ENCODE measurements at regions not wholly inside any gene's neighbourhood (a gene's known extent, or its start where the extent isn't known, plus 50 kb on each side); places are given as distances from the start of the nearest gene placed in this dataset.
"Not testable (repeated sequence)": the region's sequence is repeated elsewhere in the genome, so short reads cannot be mapped to it uniquely, and the experiment has no call there.

- 93% methylated on average over 4 of the region's 4 CpGs for WGBS
- Histone ChIP-seq H3K4me1 (ENCODE audit: control insufficient read depth in 2 of 2, insufficient read depth in 2 of 2, low read length in 2 of 2) (no peaks in the 10 kb centered on the region), H3K27ac (ENCODE audit: low read depth in 1 of 2, low read length in 1 of 2) (no peak overlapping the region), H3K27me3 (ENCODE audit: control insufficient read depth in 2 of 2, insufficient read depth in 1 of 2, low read length in 1 of 2) (no peaks in the 10 kb centered on the region), H3K36me3 (ENCODE audit: control insufficient read depth in 2 of 2, insufficient read depth in 2 of 2, low read length in 1 of 2) (no peaks in the 10 kb centered on the region), H3K4me3 (ENCODE audit: low read length in 2 of 2) (no peak overlapping the region), H3K9me3 (ENCODE audit: control insufficient read depth in 2 of 2, insufficient read depth in 1 of 2, low read length in 1 of 2) (no peaks in the 10 kb centered on the region)
- DNase-seq (ENCODE audit: low read depth in 6 of 9, low spot score in 9 of 9) = no peak
Measured at GRCh38 chr11:42800041-42800440, 511.8 kb upstream of the API5 start.

- WGBS = 33% methylated on average over 6 of the region's 6 CpGs
- Histone ChIP-seq H3K27ac (ENCODE audit: low read depth in 1 of 2, low read length in 1 of 2) (no peak overlapping the region), H3K36me3 (ENCODE audit: control insufficient read depth in 2 of 2, insufficient read depth in 2 of 2, low read length in 1 of 2) (no peaks in the 10 kb centered on the region), H3K9me3 (ENCODE audit: control insufficient read depth in 2 of 2, insufficient read depth in 1 of 2, low read length in 1 of 2) (no peaks in the 10 kb centered on the region), H3K4me3 (ENCODE audit: low read length in 2 of 2) (no peak overlapping the region), H3K4me1 (ENCODE audit: control insufficient read depth in 2 of 2, insufficient read depth in 2 of 2, low read length in 2 of 2) (no peaks in the 10 kb centered on the region), H3K27me3 (ENCODE audit: control insufficient read depth in 2 of 2, insufficient read depth in 1 of 2, low read length in 1 of 2) (no peaks in the 10 kb centered on the region)
- no peak for DNase-seq (ENCODE audit: low read depth in 6 of 9, low spot score in 9 of 9)
Measured at GRCh38 chr11:42802201-42802899, 509.4 kb upstream of the API5 start.

GRCh38 chr11:42806191-42806590 lies 505.6 kb upstream of the API5 start:
- no peak for DNase-seq (ENCODE audit: low read depth in 6 of 9, low spot score in 9 of 9)
- Histone ChIP-seq H3K27ac (ENCODE audit: low read depth in 1 of 2, low read length in 1 of 2) (no peak overlapping the region), H3K4me1 (ENCODE audit: control insufficient read depth in 2 of 2, insufficient read depth in 2 of 2, low read length in 2 of 2) (no peaks in the 10 kb centered on the region), H3K9me3 (ENCODE audit: control insufficient read depth in 2 of 2, insufficient read depth in 1 of 2, low read length in 1 of 2) (no peaks in the 10 kb centered on the region), H3K4me3 (ENCODE audit: low read length in 2 of 2) (no peak overlapping the region), H3K36me3 (ENCODE audit: control insufficient read depth in 2 of 2, insufficient read depth in 2 of 2, low read length in 1 of 2) (no peaks in the 10 kb centered on the region), H3K27me3 (ENCODE audit: control insufficient read depth in 2 of 2, insufficient read depth in 1 of 2, low read length in 1 of 2) (no peaks in the 10 kb centered on the region)
- WGBS = 68% methylated on average over 2 of the region's 2 CpGs

- Histone ChIP-seq H3K4me1 (ENCODE audit: control insufficient read depth in 2 of 2, insufficient read depth in 2 of 2, low read length in 2 of 2) (no peaks in the 10 kb centered on the region), H3K36me3 (ENCODE audit: control insufficient read depth in 2 of 2, insufficient read depth in 2 of 2, low read length in 1 of 2) (no peaks in the 10 kb centered on the region), H3K9me3 (ENCODE audit: control insufficient read depth in 2 of 2, insufficient read depth in 1 of 2, low read length in 1 of 2) (no peaks in the 10 kb centered on the region), H3K27me3 (ENCODE audit: control insufficient read depth in 2 of 2, insufficient read depth in 1 of 2, low read length in 1 of 2) (no peaks in the 10 kb centered on the region), H3K27ac (ENCODE audit: low read depth in 1 of 2, low read length in 1 of 2) (no peak overlapping the region), H3K4me3 (ENCODE audit: low read length in 2 of 2) (no peak overlapping the region)
- no peak for DNase-seq (ENCODE audit: low read depth in 6 of 9, low spot score in 9 of 9)
- 7% methylated on average over 1 of the region's 1 CpG for WGBS
Measured at GRCh38 chr11:42812361-42812760, 499.4 kb upstream of the API5 start.

GRCh38 chr11:42812960-42813359 lies 498.8 kb upstream of the API5 start:
- no peaks in the 10 kb centered on the region for H3K36me3 ChIP-seq (ENCODE audit: control insufficient read depth in 2 of 2, insufficient read depth in 2 of 2, low read length in 1 of 2)
- no peaks in the 10 kb centered on the region for H3K9me3 ChIP-seq (ENCODE audit: control insufficient read depth in 2 of 2, insufficient read depth in 1 of 2, low read length in 1 of 2)
- no peak for DNase-seq (ENCODE audit: low read depth in 6 of 9, low spot score in 9 of 9)
- H3K4me3 ChIP-seq (ENCODE audit: low read length in 2 of 2) = no peak overlapping the region
- no peaks in the 10 kb centered on the region for H3K4me1 ChIP-seq (ENCODE audit: control insufficient read depth in 2 of 2, insufficient read depth in 2 of 2, low read length in 2 of 2)
- H3K27me3 ChIP-seq (ENCODE audit: control insufficient read depth in 2 of 2, insufficient read depth in 1 of 2, low read length in 1 of 2) = no peaks in the 10 kb centered on the region
- 75% methylated on average over 2 of the region's 2 CpGs for WGBS
- H3K27ac ChIP-seq (ENCODE audit: low read depth in 1 of 2, low read length in 1 of 2) = no peak overlapping the region

GRCh38 chr11:42816471-42816870 lies 495.3 kb upstream of the API5 start:
- Histone ChIP-seq H3K4me1 (ENCODE audit: control insufficient read depth in 2 of 2, insufficient read depth in 2 of 2, low read length in 2 of 2) (no peaks in the 10 kb centered on the region), H3K9me3 (ENCODE audit: control insufficient read depth in 2 of 2, insufficient read depth in 1 of 2, low read length in 1 of 2) (no peaks in the 10 kb centered on the region), H3K27me3 (ENCODE audit: control insufficient read depth in 2 of 2, insufficient read depth in 1 of 2, low read length in 1 of 2) (no peaks in the 10 kb centered on the region), H3K27ac (ENCODE audit: low read depth in 1 of 2, low read length in 1 of 2) (no peak overlapping the region), H3K4me3 (ENCODE audit: low read length in 2 of 2) (no peak overlapping the region), H3K36me3 (ENCODE audit: control insufficient read depth in 2 of 2, insufficient read depth in 2 of 2, low read length in 1 of 2) (no peaks in the 10 kb centered on the region)
- WGBS = 92% methylated on average over 2 of the region's 2 CpGs
- DNase-seq (ENCODE audit: low read depth in 6 of 9, low spot score in 9 of 9) = no peak

- Histone ChIP-seq H3K36me3 (ENCODE audit: control insufficient read depth in 2 of 2, insufficient read depth in 2 of 2, low read length in 1 of 2) (no peaks in the 10 kb centered on the region), H3K27me3 (ENCODE audit: control insufficient read depth in 2 of 2, insufficient read depth in 1 of 2, low read length in 1 of 2) (no peaks in the 10 kb centered on the region), H3K27ac (ENCODE audit: low read depth in 1 of 2, low read length in 1 of 2) (no peak overlapping the region), H3K4me1 (ENCODE audit: control insufficient read depth in 2 of 2, insufficient read depth in 2 of 2, low read length in 2 of 2) (no peaks in the 10 kb centered on the region), H3K9me3 (ENCODE audit: control insufficient read depth in 2 of 2, insufficient read depth in 1 of 2, low read length in 1 of 2) (no peaks in the 10 kb centered on the region), H3K4me3 (ENCODE audit: low read length in 2 of 2) (no peak overlapping the region)
- 82% methylated on average over 3 of the region's 3 CpGs for WGBS
- DNase-seq (ENCODE audit: low read depth in 6 of 9, low spot score in 9 of 9) = no peak
Measured at GRCh38 chr11:42819126-42819525, 492.7 kb upstream of the API5 start.

GRCh38 chr11:42822188-42822587 lies 489.6 kb upstream of the API5 start:
- H3K4me3 ChIP-seq (ENCODE audit: low read length in 2 of 2); DNase-seq (ENCODE audit: low read depth in 6 of 9, low spot score in 9 of 9); H3K4me1 ChIP-seq (ENCODE audit: control insufficient read depth in 2 of 2, insufficient read depth in 2 of 2, low read length in 2 of 2); H3K27me3 ChIP-seq (ENCODE audit: control insufficient read depth in 2 of 2, insufficient read depth in 1 of 2, low read length in 1 of 2); H3K9me3 ChIP-seq (ENCODE audit: control insufficient read depth in 2 of 2, insufficient read depth in 1 of 2, low read length in 1 of 2); H3K27ac ChIP-seq (ENCODE audit: low read depth in 1 of 2, low read length in 1 of 2); H3K36me3 ChIP-seq (ENCODE audit: control insufficient read depth in 2 of 2, insufficient read depth in 2 of 2, low read length in 1 of 2): not testable (repeated sequence)
- WGBS = 96% methylated on average over 6 of the region's 6 CpGs

GRCh38 chr11:42823546-42823945 lies 488.2 kb upstream of the API5 start:
- Histone ChIP-seq H3K9me3 (ENCODE audit: control insufficient read depth in 2 of 2, insufficient read depth in 1 of 2, low read length in 1 of 2) (no peaks in the 10 kb centered on the region), H3K27ac (ENCODE audit: low read depth in 1 of 2, low read length in 1 of 2) (no peak overlapping the region), H3K36me3 (ENCODE audit: control insufficient read depth in 2 of 2, insufficient read depth in 2 of 2, low read length in 1 of 2) (no peaks in the 10 kb centered on the region), H3K4me1 (ENCODE audit: control insufficient read depth in 2 of 2, insufficient read depth in 2 of 2, low read length in 2 of 2) (no peaks in the 10 kb centered on the region), H3K4me3 (ENCODE audit: low read length in 2 of 2) (no peak overlapping the region), H3K27me3 (ENCODE audit: control insufficient read depth in 2 of 2, insufficient read depth in 1 of 2, low read length in 1 of 2) (no peaks in the 10 kb centered on the region)
- no peak for DNase-seq (ENCODE audit: low read depth in 6 of 9, low spot score in 9 of 9)
- 73% methylated on average over 1 of the region's 1 CpG for WGBS

- Histone ChIP-seq H3K27ac (ENCODE audit: low read depth in 1 of 2, low read length in 1 of 2) (no peak overlapping the region), H3K27me3 (ENCODE audit: control insufficient read depth in 2 of 2, insufficient read depth in 1 of 2, low read length in 1 of 2) (no peaks in the 10 kb centered on the region), H3K4me3 (ENCODE audit: low read length in 2 of 2) (no peak overlapping the region), H3K36me3 (ENCODE audit: control insufficient read depth in 2 of 2, insufficient read depth in 2 of 2, low read length in 1 of 2) (no peaks in the 10 kb centered on the region), H3K4me1 (ENCODE audit: control insufficient read depth in 2 of 2, insufficient read depth in 2 of 2, low read length in 2 of 2) (no peaks in the 10 kb centered on the region), H3K9me3 (ENCODE audit: control insufficient read depth in 2 of 2, insufficient read depth in 1 of 2, low read length in 1 of 2) (no peaks in the 10 kb centered on the region)
- DNase-seq (ENCODE audit: low read depth in 6 of 9, low spot score in 9 of 9) = no peak
- 93% methylated on average over 4 of the region's 4 CpGs for WGBS
Measured at GRCh38 chr11:42824067-42824466, 487.7 kb upstream of the API5 start.
